Raji (cell line): ENCODE measurements at regions not wholly inside any gene's neighbourhood (a gene's known extent, or its start where the extent isn't known, plus 50 kb on each side); places are given as distances from the start of the nearest gene placed in this dataset.

Source experiments
- POLR2A ChIP-seq: IDR thresholded peaks from 2 replicates; pipeline ENCODE4 v1.6.1; 2011; ENCODE audit warnings: low read depth, low read length, control low read depth; ENCODE audit not compliant: insufficient read depth

GRCh38 chr5:123992641-123993040 is 480.7 kb downstream of the CSNK1G3 start:
- TF ChIP-seq POLR2A, result no peak

- no peak for TF ChIP-seq POLR2A
These were observed 476.0 kb downstream of the CSNK1G3 start for GRCh38 chr5:123987956-123988355.

- no peak for TF ChIP-seq POLR2A
These were observed 464.5 kb downstream of the CSNK1G3 start for GRCh38 chr5:123976379-123977033.

GRCh38 chr5:123966781-123967180 is 454.8 kb downstream of the CSNK1G3 start:
- no peak for TF ChIP-seq POLR2A

- no peak for TF ChIP-seq POLR2A
These were observed 453.6 kb downstream of the CSNK1G3 start for GRCh38 chr5:123965626-123966025.

- TF ChIP-seq POLR2A, result no peak
These were observed 452.9 kb downstream of the CSNK1G3 start for GRCh38 chr5:123964884-123965283.

GRCh38 chr5:123960526-123960925 is 448.5 kb downstream of the CSNK1G3 start:
- no peak for TF ChIP-seq POLR2A

GRCh38 chr5:123951582-123951977 is 439.6 kb downstream of the CSNK1G3 start:
- no peak for TF ChIP-seq POLR2A

GRCh38 chr5:123950701-123951581 is 439.0 kb downstream of the CSNK1G3 start:
- no peak for TF ChIP-seq POLR2A

GRCh38 chr5:123949807-123950340 is 437.9 kb downstream of the CSNK1G3 start:
- no peak for TF ChIP-seq POLR2A

- no peak for TF ChIP-seq POLR2A
These were observed 437.2 kb downstream of the CSNK1G3 start for GRCh38 chr5:123949043-123949804.

- no peak for TF ChIP-seq POLR2A
These were observed 435.8 kb downstream of the CSNK1G3 start for GRCh38 chr5:123947797-123948196.

GRCh38 chr5:123945548-123945947 is 433.6 kb downstream of the CSNK1G3 start:
- TF ChIP-seq POLR2A, result no peak

GRCh38 chr5:123943151-123943550 is 431.2 kb downstream of the CSNK1G3 start:
- TF ChIP-seq POLR2A, result no peak

GRCh38 chr5:123940416-123940815 is 428.4 kb downstream of the CSNK1G3 start:
- TF ChIP-seq POLR2A, result no peak
